Prostate gland (tissue), 2 donors: ENCODE measurements at regions not wholly inside any gene's neighbourhood (a gene's known extent, or its start where the extent isn't known, plus 50 kb on each side); places are given as distances from the start of the nearest gene placed in this dataset.

Source experiments
- DNase-seq: peaks from one replicate; pipeline ENCODE4 v3.0.0-alpha.2; 2019; ENCODE audit warnings: low spot score
- H3K27ac ChIP-seq, 2 donors: fragments of 200-600 bp; sonication (generic); 2 replicates each; pipeline ENCODE4 v1.5.1; 2017 to 2019
- H3K27me3 ChIP-seq: fragments of 200-600 bp; sonication (generic); replicated peaks from 2 replicates; pipeline ENCODE4 v1.5.1; 2019; ENCODE audit not compliant: insufficient read depth
- H3K36me3 ChIP-seq, 2 donors: fragments of 200-600 bp; sonication (generic); 1 replicate in 1 of 2; 2 replicates in 1 of 2; pipeline versions ENCODE4 v1.5.1 to v1.8.1; 2017 to 2019
- H3K4me1 ChIP-seq: fragments of 200-600 bp; sonication (generic); replicated peaks from 2 replicates; pipeline ENCODE4 v1.5.1; 2019
- H3K4me3 ChIP-seq, 2 donors: fragments of 200-600 bp; sonication (generic); 2 replicates each; pipeline ENCODE4 v1.5.1; 2017 to 2019
- H3K9me3 ChIP-seq: fragments of 200-600 bp; sonication (generic); 2 replicates; pipeline ENCODE4 v1.5.1; 2017
- POLR2A ChIP-seq: fragments of 450-650 bp; IDR thresholded peaks from one replicate; pipeline ENCODE4 v1.6.1; 2016; ENCODE audit warnings: antibody characterized with exemption, mild to moderate bottlenecking
- POLR2AphosphoS5 ChIP-seq: sonication (generic); formaldehyde crosslinking; IDR thresholded peaks from one replicate; pipeline ENCODE4 v1.6.1; 2017; ENCODE audit warnings: antibody characterized with exemption
- WGBS: methylation state at CpG from one replicate; pipeline ENCODE4 v1.1.5; 2018; 5-methylcytosine and 5-hydroxymethylcytosine counted together
- intact Hi-C: fragments of 100-400 bp; cut with DNase I; formaldehyde crosslinking; loops from one replicate; pipeline ENCODE4 v1.14.2; 2022
- TF ChIP-seq, protein P1 (sequence below), 4 experiments: fragments of 200-600 bp in 2 of 4; fragments of 450-650 bp in 2 of 4; sonication (generic) in 2 of 4; IDR thresholded peaks; 1 replicate in 3 of 4; 2 replicates in 1 of 4; pipeline ENCODE4 v1.5.1; 2016 to 2019; ENCODE audit warnings: antibody characterized with exemption in 4 of 4, mild to moderate bottlenecking in 2 of 4, moderate library complexity in 2 of 4

DNA sequence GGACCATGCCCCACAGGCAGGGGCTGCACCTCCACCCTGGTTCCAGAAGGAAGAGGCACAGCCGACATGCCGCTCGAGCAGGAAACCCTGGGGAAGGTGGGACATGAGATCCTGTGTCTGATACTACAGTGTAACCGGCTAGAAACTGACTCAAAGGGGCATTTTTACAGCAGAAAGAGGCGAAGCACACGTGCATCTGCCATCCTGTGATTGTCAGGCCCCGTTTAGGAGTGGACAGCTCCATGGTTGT is 62.7 kb downstream of the SIK1 start:
- H3K27ac ChIP-seq, result no peak overlapping the region
- no peaks in the 10 kb centered on the region for H3K4me1 ChIP-seq
- H3K9me3 ChIP-seq, result no peaks in the 10 kb centered on the region
- DNase-seq, result no peak
- WGBS, result 90% methylated on average over 7 of the region's 7 CpGs
- TF ChIP-seq POLR2AphosphoS5, result no peak
- no peak for TF ChIP-seq POLR2A
- TF ChIP-seq, protein P1, sequence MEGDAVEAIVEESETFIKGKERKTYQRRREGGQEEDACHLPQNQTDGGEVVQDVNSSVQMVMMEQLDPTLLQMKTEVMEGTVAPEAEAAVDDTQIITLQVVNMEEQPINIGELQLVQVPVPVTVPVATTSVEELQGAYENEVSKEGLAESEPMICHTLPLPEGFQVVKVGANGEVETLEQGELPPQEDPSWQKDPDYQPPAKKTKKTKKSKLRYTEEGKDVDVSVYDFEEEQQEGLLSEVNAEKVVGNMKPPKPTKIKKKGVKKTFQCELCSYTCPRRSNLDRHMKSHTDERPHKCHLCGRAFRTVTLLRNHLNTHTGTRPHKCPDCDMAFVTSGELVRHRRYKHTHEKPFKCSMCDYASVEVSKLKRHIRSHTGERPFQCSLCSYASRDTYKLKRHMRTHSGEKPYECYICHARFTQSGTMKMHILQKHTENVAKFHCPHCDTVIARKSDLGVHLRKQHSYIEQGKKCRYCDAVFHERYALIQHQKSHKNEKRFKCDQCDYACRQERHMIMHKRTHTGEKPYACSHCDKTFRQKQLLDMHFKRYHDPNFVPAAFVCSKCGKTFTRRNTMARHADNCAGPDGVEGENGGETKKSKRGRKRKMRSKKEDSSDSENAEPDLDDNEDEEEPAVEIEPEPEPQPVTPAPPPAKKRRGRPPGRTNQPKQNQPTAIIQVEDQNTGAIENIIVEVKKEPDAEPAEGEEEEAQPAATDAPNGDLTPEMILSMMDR (IDR thresholded peaks at IDR 0.05), result no peak
- no peak overlapping the region for H3K4me3 ChIP-seq
- H3K36me3 ChIP-seq, result no peaks in the 10 kb centered on the region
- intact Hi-C loops, result no loop called here
- no peaks in the 10 kb centered on the region for H3K27me3 ChIP-seq

DNA sequence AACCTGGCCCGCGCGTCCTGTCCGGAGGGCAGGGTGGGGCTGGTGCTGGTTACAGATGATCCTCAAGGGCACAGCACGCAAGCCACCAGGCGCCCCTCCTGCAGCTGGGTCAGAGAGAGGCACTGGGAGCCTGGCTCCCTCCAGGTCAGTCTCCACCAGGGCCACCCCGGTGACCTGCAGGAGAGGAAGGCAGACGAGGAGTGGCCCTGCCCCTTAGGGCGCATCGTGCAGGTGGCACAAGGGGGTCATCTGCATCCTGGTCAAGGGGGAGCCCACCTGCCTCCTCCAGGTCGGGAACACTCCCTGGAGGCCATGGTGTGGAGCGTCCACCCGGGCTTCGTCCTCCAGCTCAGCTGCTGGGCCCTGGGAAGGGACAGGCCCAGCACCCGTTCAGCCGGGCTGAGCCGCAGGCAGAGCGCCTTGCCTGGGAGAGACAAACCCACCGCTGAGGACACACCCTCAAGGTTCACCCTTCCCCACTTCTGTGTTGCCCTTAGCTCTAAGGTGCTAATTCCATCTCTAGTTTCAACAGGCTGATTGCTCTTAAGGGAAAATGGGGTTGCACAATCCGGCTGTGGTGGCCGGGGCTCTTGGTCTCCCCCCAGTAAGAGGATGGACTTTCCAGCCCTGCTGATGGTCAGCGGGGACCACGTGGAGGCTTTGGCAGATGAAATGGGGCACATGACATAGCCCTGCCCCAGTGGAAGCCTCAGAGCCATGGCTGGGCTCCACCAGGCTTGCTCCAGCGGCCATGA is 63.2 kb downstream of the SIK1 start:
- no peaks in the 10 kb centered on the region for H3K9me3 ChIP-seq
- H3K27ac ChIP-seq, result no peak overlapping the region
- H3K4me1 ChIP-seq, result no peaks in the 10 kb centered on the region
- no peak for TF ChIP-seq POLR2A
- TF ChIP-seq, protein P1 (IDR thresholded peaks at IDR 0.05), result no peak
- H3K36me3 ChIP-seq, result no peaks in the 10 kb centered on the region
- WGBS, result 96% methylated on average over 22 of the region's 24 CpGs
- no peaks in the 10 kb centered on the region for H3K27me3 ChIP-seq
- intact Hi-C loops, result no loop called here
- no peak for DNase-seq
- no peak overlapping the region for H3K4me3 ChIP-seq

DNA sequence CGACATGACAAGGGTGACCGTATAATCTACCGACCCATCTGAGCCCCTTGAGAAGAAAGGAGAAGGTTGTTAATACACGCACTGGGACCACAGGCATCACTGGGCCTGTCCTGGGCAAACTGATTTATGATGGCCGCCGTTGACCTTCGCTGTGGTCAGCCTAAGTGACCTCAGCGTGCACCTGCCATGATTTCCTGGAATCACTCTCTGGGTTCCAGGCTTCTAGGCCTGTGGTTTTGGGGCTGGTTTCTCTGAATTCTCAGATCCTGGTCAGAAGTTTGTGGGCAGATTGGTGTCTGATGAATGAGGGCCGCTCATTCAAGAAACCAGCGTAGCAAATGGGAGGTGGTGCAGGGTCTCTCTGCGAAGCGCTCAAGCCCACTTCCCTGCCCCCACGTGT is 64.0 kb downstream of the SIK1 start:
- 94% methylated on average over 13 of the region's 13 CpGs for WGBS
- TF ChIP-seq POLR2A (no peak), POLR2AphosphoS5 (no peak)
- TF ChIP-seq, protein P1 (IDR thresholded peaks at IDR 0.05), result no peak

DNA sequence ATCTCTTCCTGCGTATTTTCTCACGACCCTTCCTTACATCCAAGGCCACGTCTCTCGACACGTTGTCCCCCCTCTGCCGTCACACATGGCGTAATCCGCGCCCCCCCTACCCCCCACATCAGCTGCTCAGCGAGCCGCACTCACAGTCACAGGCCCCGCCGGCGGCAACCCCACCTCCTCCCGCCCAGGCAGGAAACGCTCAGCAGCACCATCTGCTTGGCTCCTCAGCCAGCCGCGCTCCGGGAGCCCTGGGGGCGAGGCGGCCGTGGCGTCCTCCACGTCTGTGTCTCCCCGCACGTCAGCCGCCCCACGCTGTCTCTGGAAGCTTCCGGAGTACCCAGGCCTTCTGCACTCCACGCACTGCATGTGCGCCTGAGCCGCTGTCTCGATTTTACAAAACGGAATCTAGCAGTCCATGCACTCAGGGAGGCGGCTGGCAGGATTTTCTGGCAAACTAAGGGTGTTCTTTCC is 64.6 kb downstream of the SIK1 start:
- 39% methylated on average over 35 of the region's 35 CpGs for WGBS
- Histone ChIP-seq H3K36me3 (no peaks in the 10 kb centered on the region), H3K4me1 (no peaks in the 10 kb centered on the region), H3K27me3 (no peaks in the 10 kb centered on the region), H3K9me3 (no peaks in the 10 kb centered on the region), H3K27ac (peak overlapping the region; percentile 95 to 96), H3K4me3 (peak overlapping the region in 1 of 2 donors; percentile 6)
- TF ChIP-seq POLR2A (peak; percentile 49), POLR2AphosphoS5 (peak; percentile 57)
- TF ChIP-seq, protein P1 (IDR thresholded peaks at IDR 0.05), result no peak
- peak; percentile 74 for DNase-seq
- intact Hi-C loops, result no loop called here

More for the DNA sequence above, 64.0 kb downstream of the SIK1 start:
- H3K27me3 ChIP-seq, result no peaks in the 10 kb centered on the region
- H3K27ac ChIP-seq, result peak overlapping the region; percentile 95 to 96
- no peaks in the 10 kb centered on the region for H3K4me1 ChIP-seq
- no peak for DNase-seq
- H3K36me3 ChIP-seq, result no peaks in the 10 kb centered on the region
- intact Hi-C loops, result no loop called here
- no peak overlapping the region for H3K4me3 ChIP-seq
- H3K9me3 ChIP-seq, result no peaks in the 10 kb centered on the region
